Activated CD8-positive, alpha-beta memory T cell treated with anti-CD3 and anti-CD28 coated beads for 36 hours (primary cell): ENCODE measurements at regions not wholly inside any gene's neighbourhood (a gene's known extent, or its start where the extent isn't known, plus 50 kb on each side); places are given as distances from the start of the nearest gene placed in this dataset.
"Not testable (repeated sequence)": the region's sequence is repeated elsewhere in the genome, so short reads cannot be mapped to it uniquely, and the experiment has no call there.

Source experiments
- CTCF ChIA-PET: fragments of 350-600 bp; sonication (Branson Sonifier 250); formaldehyde crosslinking; loops from one replicate; lab custom pipeline; 2021; ENCODE audit warnings: antibody characterized with exemption; lab: Charles Lee
- POLR2A ChIA-PET: fragments of 350-600 bp; sonication (Branson Sonifier 250); formaldehyde crosslinking; loops from one replicate; lab custom pipeline; 2021; ENCODE audit warnings: antibody characterized with exemption; lab: Charles Lee

GRCh38 chr16:73113336-73113735 lies 65.4 kb upstream of the ZFHX3 start:
- ChIA-PET POLR2A (no interaction called here), CTCF (no interaction called here)

GRCh38 chr16:73108195-73108963 lies 60.5 kb upstream of the ZFHX3 start:
- ChIA-PET POLR2A (no interaction called here), CTCF (no interaction called here)

- CTCF ChIA-PET, result no interaction called here
- POLR2A ChIA-PET, result no interaction called here
Measured at GRCh38 chr16:73107371-73107770, 59.4 kb upstream of the ZFHX3 start.

- ChIA-PET CTCF (no interaction called here), POLR2A (no interaction called here)
Measured at GRCh38 chr16:73106329-73107034, 58.6 kb upstream of the ZFHX3 start.

- CTCF ChIA-PET, result no interaction called here
- POLR2A ChIA-PET, result no interaction called here
Measured at GRCh38 chr16:73101568-73101967, 53.6 kb upstream of the ZFHX3 start.

- POLR2A ChIA-PET, CTCF ChIA-PET: not testable (repeated sequence)
Measured at GRCh38 chr16:73099601-73100000, 51.7 kb upstream of the ZFHX3 start.
